Ishikawa (cell line): ENCODE measurements at regions not wholly inside any gene's neighbourhood (a gene's known extent, or its start where the extent isn't known, plus 50 kb on each side); places are given as distances from the start of the nearest gene placed in this dataset.

Experiments
- CEBPB ChIP-seq: IDR thresholded peaks from 2 replicates; pipeline ENCODE4 v1.6.1; 2012
- CREB1 ChIP-seq: IDR thresholded peaks from 2 replicates; pipeline ENCODE4 v1.6.1; 2012; ENCODE audit warnings: low read depth
- EGR1 ChIP-seq: IDR thresholded peaks from 2 replicates; pipeline ENCODE4 v1.6.1; 2012
- EP300 ChIP-seq: IDR thresholded peaks from 2 replicates; pipeline ENCODE4 v1.6.1; 2012; ENCODE audit warnings: borderline replicate concordance
- FOXM1 ChIP-seq: IDR thresholded peaks from 2 replicates; pipeline ENCODE4 v1.6.1; 2012; ENCODE audit warnings: low read depth, borderline replicate concordance
- NFIC ChIP-seq: IDR thresholded peaks from 2 replicates; pipeline ENCODE4 v1.6.1; 2012
- RAD21 ChIP-seq: IDR thresholded peaks from 2 replicates; pipeline ENCODE4 v1.6.1; 2012; ENCODE audit warnings: low read depth
- TAF1 ChIP-seq: IDR thresholded peaks from 2 replicates; pipeline ENCODE4 v1.6.1; 2012; ENCODE audit warnings: low read depth, mild to moderate bottlenecking
- TCF12 ChIP-seq: IDR thresholded peaks from 2 replicates; pipeline ENCODE4 v1.6.1; 2012; ENCODE audit warnings: low read depth
- TEAD4 ChIP-seq: IDR thresholded peaks from 2 replicates; pipeline ENCODE4 v1.6.1; 2012
- YY1 ChIP-seq: IDR thresholded peaks from 2 replicates; pipeline ENCODE4 v1.6.1; 2012; ENCODE audit warnings: low read depth
- ZBTB7A ChIP-seq: IDR thresholded peaks from 2 replicates; pipeline ENCODE4 v1.6.1; 2012; ENCODE audit warnings: low read depth
- TF ChIP-seq, protein P1 (sequence below): IDR thresholded peaks from 2 replicates; pipeline ENCODE4 v1.6.1; 2012
- TF ChIP-seq, protein P2 (sequence below): IDR thresholded peaks from 2 replicates; pipeline ENCODE4 v1.6.1; 2012; ENCODE audit warnings: low read depth, mild to moderate bottlenecking
- TF ChIP-seq, protein P3 (sequence below): IDR thresholded peaks from 2 replicates; pipeline ENCODE4 v1.6.1; 2012

DNA sequence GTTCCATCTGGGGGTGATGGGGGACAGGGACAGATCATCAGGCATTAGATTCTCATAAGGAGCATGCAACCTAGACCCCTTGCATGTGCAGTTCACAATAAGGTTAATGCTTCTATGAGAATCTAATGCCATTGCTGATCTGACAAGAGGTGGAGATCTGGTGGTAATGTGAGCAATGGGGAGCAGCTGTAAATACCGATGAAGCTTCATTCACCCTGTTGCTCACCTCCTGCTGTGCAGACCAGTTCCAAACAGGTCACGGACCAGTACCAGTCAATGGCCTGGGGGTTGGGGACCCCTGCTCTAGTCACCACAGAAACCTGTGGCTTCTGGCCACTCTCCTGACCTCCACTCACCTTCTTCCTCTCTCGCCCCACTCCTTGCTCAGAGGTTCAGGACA lies 229.9 kb downstream of the PTPRU start:
- TF ChIP-seq EP300 (no peak), FOXM1 (no peak), ZBTB7A (no peak), TEAD4 (no peak), TAF1 (no peak), CEBPB (no peak), RAD21 (no peak), NFIC (no peak), YY1 (no peak), EGR1 (no peak), TCF12 (no peak)
- TF ChIP-seq, protein P1, sequence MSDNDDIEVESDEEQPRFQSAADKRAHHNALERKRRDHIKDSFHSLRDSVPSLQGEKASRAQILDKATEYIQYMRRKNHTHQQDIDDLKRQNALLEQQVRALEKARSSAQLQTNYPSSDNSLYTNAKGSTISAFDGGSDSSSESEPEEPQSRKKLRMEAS: no peak
- TF ChIP-seq, protein P2, sequence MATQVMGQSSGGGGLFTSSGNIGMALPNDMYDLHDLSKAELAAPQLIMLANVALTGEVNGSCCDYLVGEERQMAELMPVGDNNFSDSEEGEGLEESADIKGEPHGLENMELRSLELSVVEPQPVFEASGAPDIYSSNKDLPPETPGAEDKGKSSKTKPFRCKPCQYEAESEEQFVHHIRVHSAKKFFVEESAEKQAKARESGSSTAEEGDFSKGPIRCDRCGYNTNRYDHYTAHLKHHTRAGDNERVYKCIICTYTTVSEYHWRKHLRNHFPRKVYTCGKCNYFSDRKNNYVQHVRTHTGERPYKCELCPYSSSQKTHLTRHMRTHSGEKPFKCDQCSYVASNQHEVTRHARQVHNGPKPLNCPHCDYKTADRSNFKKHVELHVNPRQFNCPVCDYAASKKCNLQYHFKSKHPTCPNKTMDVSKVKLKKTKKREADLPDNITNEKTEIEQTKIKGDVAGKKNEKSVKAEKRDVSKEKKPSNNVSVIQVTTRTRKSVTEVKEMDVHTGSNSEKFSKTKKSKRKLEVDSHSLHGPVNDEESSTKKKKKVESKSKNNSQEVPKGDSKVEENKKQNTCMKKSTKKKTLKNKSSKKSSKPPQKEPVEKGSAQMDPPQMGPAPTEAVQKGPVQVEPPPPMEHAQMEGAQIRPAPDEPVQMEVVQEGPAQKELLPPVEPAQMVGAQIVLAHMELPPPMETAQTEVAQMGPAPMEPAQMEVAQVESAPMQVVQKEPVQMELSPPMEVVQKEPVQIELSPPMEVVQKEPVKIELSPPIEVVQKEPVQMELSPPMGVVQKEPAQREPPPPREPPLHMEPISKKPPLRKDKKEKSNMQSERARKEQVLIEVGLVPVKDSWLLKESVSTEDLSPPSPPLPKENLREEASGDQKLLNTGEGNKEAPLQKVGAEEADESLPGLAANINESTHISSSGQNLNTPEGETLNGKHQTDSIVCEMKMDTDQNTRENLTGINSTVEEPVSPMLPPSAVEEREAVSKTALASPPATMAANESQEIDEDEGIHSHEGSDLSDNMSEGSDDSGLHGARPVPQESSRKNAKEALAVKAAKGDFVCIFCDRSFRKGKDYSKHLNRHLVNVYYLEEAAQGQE: no peak
- TF ChIP-seq, protein P3, sequence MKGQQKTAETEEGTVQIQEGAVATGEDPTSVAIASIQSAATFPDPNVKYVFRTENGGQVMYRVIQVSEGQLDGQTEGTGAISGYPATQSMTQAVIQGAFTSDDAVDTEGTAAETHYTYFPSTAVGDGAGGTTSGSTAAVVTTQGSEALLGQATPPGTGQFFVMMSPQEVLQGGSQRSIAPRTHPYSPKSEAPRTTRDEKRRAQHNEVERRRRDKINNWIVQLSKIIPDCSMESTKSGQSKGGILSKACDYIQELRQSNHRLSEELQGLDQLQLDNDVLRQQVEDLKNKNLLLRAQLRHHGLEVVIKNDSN: no peak

DNA sequence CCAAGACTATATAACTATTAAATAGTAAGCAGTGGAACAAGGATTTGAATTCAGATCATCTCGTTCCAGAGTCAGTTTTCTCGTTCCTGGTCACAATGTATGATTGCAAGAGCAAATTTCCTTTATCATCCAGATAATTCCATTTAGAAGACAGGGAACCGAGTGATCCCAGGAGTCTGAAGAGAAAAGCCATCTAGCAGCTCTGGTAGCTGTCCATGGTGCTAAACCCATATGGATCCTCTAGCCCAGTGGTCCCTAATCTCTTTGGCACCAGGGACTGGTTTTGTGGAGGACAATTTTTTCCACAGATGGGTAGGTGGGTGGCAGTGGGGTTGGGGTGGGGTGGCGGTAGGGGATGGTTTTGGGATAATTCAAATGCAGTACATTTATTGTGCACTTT lies 229.4 kb downstream of the PTPRU start:
- TF ChIP-seq TAF1 (no peak), RAD21 (no peak), TEAD4 (no peak), FOXM1 (no peak), EGR1 (no peak), ZBTB7A (no peak), YY1 (no peak)
- TF ChIP-seq, protein P2: peak; percentile 89
- TF ChIP-seq, protein P1: no peak

DNA sequence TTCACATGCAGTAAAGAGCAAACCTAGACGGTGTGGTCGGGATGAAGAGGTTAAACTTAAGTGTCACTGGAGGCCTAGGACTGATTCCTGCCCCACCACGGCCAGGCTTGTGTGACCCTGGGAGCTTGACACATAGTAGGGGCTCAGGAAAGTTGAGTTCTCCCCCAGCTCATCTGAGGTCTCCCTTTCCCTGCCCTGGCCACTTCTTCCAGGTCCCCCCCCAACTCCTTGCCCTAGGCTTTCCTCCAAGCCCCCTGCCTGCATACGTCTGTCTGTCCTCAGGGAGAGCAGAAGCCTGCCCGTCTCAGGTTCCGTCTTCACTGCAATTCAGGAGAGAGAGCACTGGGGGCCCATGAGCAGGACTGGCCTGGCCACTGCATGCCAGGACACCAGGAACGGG lies 225.8 kb downstream of the PTPRU start:
- TF ChIP-seq, protein P2: no peak
- no peak for TF ChIP-seq EGR1
- TF ChIP-seq, protein P1: no peak
- TF ChIP-seq ZBTB7A: no peak
- TF ChIP-seq RAD21: no peak
- TF ChIP-seq TEAD4: no peak
- no peak for TF ChIP-seq TCF12
- TF ChIP-seq, protein P3: no peak
- no peak for TF ChIP-seq CREB1
- no peak for TF ChIP-seq EP300
- TF ChIP-seq NFIC: no peak
- no peak for TF ChIP-seq TAF1
- TF ChIP-seq FOXM1: no peak
- TF ChIP-seq CEBPB: no peak
- TF ChIP-seq YY1: no peak

DNA sequence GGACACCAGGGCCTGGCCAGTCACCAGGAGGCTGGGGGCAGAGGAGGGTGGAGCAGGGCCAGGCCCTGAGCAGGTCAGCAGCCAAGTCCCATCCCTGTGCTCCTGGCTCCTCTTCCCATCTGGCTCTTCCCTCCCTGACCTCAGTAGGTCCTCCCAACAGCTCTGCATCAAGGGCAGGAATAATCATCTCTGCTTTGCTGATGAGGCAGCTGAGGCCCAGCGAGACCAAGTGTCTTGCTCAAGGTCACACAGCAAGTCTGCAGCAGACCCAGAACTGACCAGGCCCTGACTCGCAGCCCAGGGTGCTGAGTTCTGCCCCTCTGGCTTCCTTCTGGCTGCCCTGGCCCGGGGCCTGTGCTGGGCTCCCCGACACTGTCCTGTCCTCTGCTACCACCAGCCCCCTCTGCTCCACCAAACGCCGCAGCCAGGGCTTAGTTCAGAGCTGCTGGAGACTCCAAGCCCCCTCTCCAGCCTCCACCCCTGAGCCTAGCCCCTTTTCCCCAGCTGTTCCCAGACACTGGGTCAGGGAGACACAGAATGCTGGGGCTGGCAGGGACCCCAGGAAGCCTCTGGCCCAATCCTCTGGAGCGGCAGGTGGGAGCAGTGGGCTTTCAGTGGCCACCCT lies 224.9 kb downstream of the PTPRU start:
- TF ChIP-seq CREB1 (no peak), YY1 (no peak), NFIC (no peak), TEAD4 (no peak), EGR1 (no peak), EP300 (no peak), RAD21 (no peak), TCF12 (no peak), ZBTB7A (no peak), FOXM1 (no peak), CEBPB (no peak), TAF1 (no peak)
- TF ChIP-seq, protein P3: no peak
- TF ChIP-seq, protein P1: no peak
- TF ChIP-seq, protein P2: no peak
